ENCODE measurements at regions not wholly inside any gene's neighbourhood (a gene's known extent, or its start where the extent isn't known, plus 50 kb on each side); places are given as distances from the start of the nearest gene placed in this dataset.

GRCh38 chr17:77353684-77354419, 213.1 kb downstream of the SEC14L1 start:
- TF ChIP-seq EP300 (IDR thresholded peaks at IDR 0.05) (no peak), POLR2A (IDR thresholded peaks at IDR 0.05) (no peak)

Measured in stomach (tissue), 4 donors.